OCI-LY1 (cell line): ENCODE measurements at regions not wholly inside any gene's neighbourhood (a gene's known extent, or its start where the extent isn't known, plus 50 kb on each side); places are given as distances from the start of the nearest gene placed in this dataset.

Experiments used
- H2AFZ ChIP-seq: fragments of 200-600 bp; sonication (generic), shearing (Covaris generic); 2 replicates; pipeline ENCODE4 v1.6.0; 2014; ENCODE audit warnings: antibody characterized with exemption, mild to moderate bottlenecking, low read length
- H3F3A ChIP-seq: fragments of 200-600 bp; sonication (generic), shearing (Covaris generic); 2 replicates; pipeline ENCODE4 v1.6.0; 2014; ENCODE audit warnings: mild to moderate bottlenecking, antibody characterized with exemption, low read length, moderate library complexity; ENCODE audit not compliant: insufficient read depth
- H3K27ac ChIP-seq: fragments of 200-600 bp; sonication (generic); 2 replicates; pipeline ENCODE4 v1.5.1; 2014; ENCODE audit warnings: low read length, mixed run types, mild to moderate bottlenecking, low read depth; ENCODE audit not compliant: poor library complexity, severe bottlenecking
- H3K27me3 ChIP-seq: fragments of 200-600 bp; sonication (generic); 2 replicates; pipeline ENCODE4 v1.6.0; 2014; ENCODE audit warnings: antibody characterized with exemption, mild to moderate bottlenecking, low read length, moderate library complexity; ENCODE audit not compliant: insufficient read depth
- H3K36me3 ChIP-seq: fragments of 200-600 bp; sonication (generic); 2 replicates; pipeline ENCODE4 v1.6.1; 2014; ENCODE audit warnings: mild to moderate bottlenecking, antibody characterized with exemption, low read length, moderate library complexity, mixed read lengths; ENCODE audit not compliant: insufficient read depth
- H3K4me1 ChIP-seq: fragments of 200-600 bp; sonication (generic); 2 replicates; pipeline ENCODE4 v1.5.1; 2014; ENCODE audit warnings: mild to moderate bottlenecking, low read length, moderate library complexity; ENCODE audit not compliant: insufficient read depth, severe bottlenecking
- H3K4me2 ChIP-seq: fragments of 200-600 bp; sonication (generic), shearing (Covaris generic); 2 replicates; pipeline ENCODE4 v1.6.1; 2014; ENCODE audit warnings: low read length
- H3K4me3 ChIP-seq: fragments of 200-600 bp; sonication (generic); 2 replicates; pipeline ENCODE4 v1.5.1; 2014; ENCODE audit warnings: low read length, low read depth, mild to moderate bottlenecking, mixed read lengths; ENCODE audit not compliant: poor library complexity, severe bottlenecking
- H3K79me2 ChIP-seq: fragments of 200-600 bp; shearing (Covaris generic); 2 replicates; pipeline ENCODE4 v1.6.1; 2016; ENCODE audit warnings: mixed run types, low read length, mixed read lengths; ENCODE audit not compliant: insufficient read depth
- H3K9ac ChIP-seq: fragments of 200-600 bp; sonication (generic), shearing (Covaris generic); 2 replicates; pipeline ENCODE4 v1.6.1; 2014; ENCODE audit warnings: mild to moderate bottlenecking, low read length, mixed read lengths
- H3K9me2 ChIP-seq: fragments of 200-600 bp; sonication (generic), shearing (Covaris generic); 2 replicates; pipeline ENCODE4 v1.6.1; 2014; ENCODE audit warnings: low read depth, mild to moderate bottlenecking, low read length, mixed read lengths
- H3K9me3 ChIP-seq: fragments of 200-600 bp; shearing (Covaris generic); 2 replicates; pipeline ENCODE4 v1.6.1; 2014; ENCODE audit warnings: low read length, mixed read lengths
- H4K20me1 ChIP-seq: fragments of 200-600 bp; sonication (generic), shearing (Covaris generic); 2 replicates; pipeline ENCODE4 v1.6.0; 2016; ENCODE audit warnings: mild to moderate bottlenecking, low read length; ENCODE audit not compliant: insufficient read depth
- CTCF ChIP-seq: fragments of 200-600 bp; sonication (generic), shearing (Covaris generic); IDR thresholded peaks from 2 replicates; pipeline ENCODE4 v1.5.1; 2017; ENCODE audit warnings: mild to moderate bottlenecking, antibody characterized with exemption, low read length, moderate library complexity, mixed read lengths
- EZH2 ChIP-seq: fragments of 200-600 bp; sonication (generic), shearing (Covaris generic); IDR thresholded peaks from 2 replicates; pipeline ENCODE4 v1.8.0; 2017; ENCODE audit warnings: borderline replicate concordance, mixed run types, mild to moderate bottlenecking, antibody characterized with exemption, low read length, moderate library complexity, mixed read lengths

GRCh38 chr21:20774737-20775136 lies 223.5 kb upstream of the NCAM2 start:
- no peak overlapping the region for H3K9ac ChIP-seq
- H3F3A ChIP-seq, result no peaks in the 10 kb centered on the region
- no peak overlapping the region for H3K4me2 ChIP-seq
- no peak for TF ChIP-seq EZH2
- no peak for TF ChIP-seq CTCF
- no peak overlapping the region for H2AFZ ChIP-seq
- no peak overlapping the region for H3K27ac ChIP-seq
- H3K27me3 ChIP-seq, result no peaks in the 10 kb centered on the region
- no peak overlapping the region for H3K4me3 ChIP-seq
- no peaks in the 10 kb centered on the region for H3K4me1 ChIP-seq
- H4K20me1 ChIP-seq, result no peaks in the 10 kb centered on the region
- no peaks in the 10 kb centered on the region for H3K9me2 ChIP-seq
- H3K79me2 ChIP-seq, result no peaks in the 10 kb centered on the region
- no peaks in the 10 kb centered on the region for H3K9me3 ChIP-seq
- no peaks in the 10 kb centered on the region for H3K36me3 ChIP-seq

- TF ChIP-seq EZH2 (no peak), CTCF (no peak)
- no peaks in the 10 kb centered on the region for H3K4me1 ChIP-seq
- no peaks in the 10 kb centered on the region for H3K27me3 ChIP-seq
- H3K9ac ChIP-seq, result no peak overlapping the region
- no peaks in the 10 kb centered on the region for H3F3A ChIP-seq
- no peaks in the 10 kb centered on the region for H3K9me3 ChIP-seq
- no peaks in the 10 kb centered on the region for H3K79me2 ChIP-seq
- no peak overlapping the region for H3K4me2 ChIP-seq
- H3K9me2 ChIP-seq, result no peaks in the 10 kb centered on the region
- H3K36me3 ChIP-seq, result no peaks in the 10 kb centered on the region
- H2AFZ ChIP-seq, result no peak overlapping the region
- H3K27ac ChIP-seq, result no peak overlapping the region
- no peak overlapping the region for H3K4me3 ChIP-seq
- no peaks in the 10 kb centered on the region for H4K20me1 ChIP-seq
These were observed 218.9 kb upstream of the NCAM2 start for GRCh38 chr21:20779321-20779720.

GRCh38 chr21:20783611-20784010 lies 214.6 kb upstream of the NCAM2 start:
- Histone ChIP-seq H3K36me3 (no peaks in the 10 kb centered on the region), H3K79me2 (no peaks in the 10 kb centered on the region), H3K4me2 (no peak overlapping the region), H3K4me1 (no peaks in the 10 kb centered on the region), H3K9me2 (no peaks in the 10 kb centered on the region), H3F3A (no peaks in the 10 kb centered on the region), H3K27ac (no peak overlapping the region), H2AFZ (no peak overlapping the region), H4K20me1 (no peaks in the 10 kb centered on the region), H3K9me3 (no peaks in the 10 kb centered on the region), H3K9ac (no peak overlapping the region), H3K27me3 (no peaks in the 10 kb centered on the region), H3K4me3 (no peak overlapping the region)
- TF ChIP-seq EZH2 (no peak), CTCF (no peak)
